Mononuclear cell (primary cell): ENCODE measurements at regions not wholly inside any gene's neighbourhood (a gene's known extent, or its start where the extent isn't known, plus 50 kb on each side); places are given as distances from the start of the nearest gene placed in this dataset.

ENCODE experiments used
- H3K27me3 ChIP-seq: 2 replicates; pipeline ENCODE4 v1.6.0; 2011; ENCODE audit warnings: low read length, control low read depth; ENCODE audit not compliant: insufficient read depth
- H3K4me1 ChIP-seq: 2 replicates; pipeline ENCODE4 v1.5.1; 2011; ENCODE audit warnings: mild to moderate bottlenecking, low read length, control low read depth; ENCODE audit not compliant: insufficient read depth
- H3K4me3 ChIP-seq: 2 replicates; pipeline ENCODE4 v1.5.1; 2011; ENCODE audit warnings: mild to moderate bottlenecking, low read length, moderate library complexity
- H3K9me3 ChIP-seq: 2 replicates; pipeline ENCODE4 v1.5.1; 2011; ENCODE audit warnings: low read depth, mild to moderate bottlenecking, control low read depth, low read length

DNA sequence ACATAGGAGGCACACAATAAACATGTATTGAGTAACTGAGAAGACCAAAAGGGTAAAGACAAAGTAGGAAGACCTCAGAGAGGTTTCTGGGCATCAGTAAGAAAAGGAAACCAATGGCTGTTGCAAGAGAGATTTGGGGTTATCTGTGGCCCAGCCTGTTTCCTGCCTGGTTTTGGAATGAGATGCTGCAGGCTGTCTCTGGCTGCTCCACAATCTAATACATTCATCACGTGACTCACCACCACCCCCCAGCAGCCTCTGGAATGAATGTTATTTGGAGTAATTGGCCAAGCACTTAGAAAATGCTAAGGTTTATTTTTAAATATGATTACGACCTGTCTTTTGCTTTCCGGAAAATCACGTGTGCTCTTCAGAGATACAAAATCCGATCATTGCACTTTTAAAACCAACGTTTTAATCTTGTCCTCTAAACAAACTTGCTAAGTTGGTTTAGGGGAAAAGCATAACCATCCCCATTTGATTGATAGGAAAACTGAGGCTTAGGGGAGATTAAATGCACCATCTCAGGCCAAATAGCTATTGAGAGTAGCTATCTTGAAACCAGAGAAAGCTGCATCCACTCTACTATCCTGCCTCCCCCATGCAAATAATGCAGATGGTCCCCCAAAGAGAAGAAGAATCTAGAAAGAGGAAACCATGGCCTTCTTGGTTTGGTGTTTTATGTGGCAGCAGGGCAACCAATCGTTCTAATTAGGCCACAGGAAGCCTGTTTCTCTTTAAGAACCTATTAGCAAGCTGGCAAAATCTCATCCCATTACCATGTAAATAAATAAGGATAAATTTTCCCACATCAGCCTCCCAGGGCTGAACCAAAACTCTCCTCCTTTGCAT is 151.8 kb upstream of the ADRA1B start:
- Histone ChIP-seq H3K4me1 (peaks cover 7% of the 10 kb centered on the region), H3K9me3 (no peaks in the 10 kb centered on the region), H3K4me3 (no peak overlapping the region), H3K27me3 (peaks cover 14% of the 10 kb centered on the region)

GRCh38 chr5:159765135-159765433 is 151.2 kb upstream of the ADRA1B start:
- Histone ChIP-seq H3K27me3 (peaks cover 10% of the 10 kb centered on the region), H3K4me3 (no peak overlapping the region), H3K9me3 (no peaks in the 10 kb centered on the region), H3K4me1 (peaks cover 7% of the 10 kb centered on the region)

DNA sequence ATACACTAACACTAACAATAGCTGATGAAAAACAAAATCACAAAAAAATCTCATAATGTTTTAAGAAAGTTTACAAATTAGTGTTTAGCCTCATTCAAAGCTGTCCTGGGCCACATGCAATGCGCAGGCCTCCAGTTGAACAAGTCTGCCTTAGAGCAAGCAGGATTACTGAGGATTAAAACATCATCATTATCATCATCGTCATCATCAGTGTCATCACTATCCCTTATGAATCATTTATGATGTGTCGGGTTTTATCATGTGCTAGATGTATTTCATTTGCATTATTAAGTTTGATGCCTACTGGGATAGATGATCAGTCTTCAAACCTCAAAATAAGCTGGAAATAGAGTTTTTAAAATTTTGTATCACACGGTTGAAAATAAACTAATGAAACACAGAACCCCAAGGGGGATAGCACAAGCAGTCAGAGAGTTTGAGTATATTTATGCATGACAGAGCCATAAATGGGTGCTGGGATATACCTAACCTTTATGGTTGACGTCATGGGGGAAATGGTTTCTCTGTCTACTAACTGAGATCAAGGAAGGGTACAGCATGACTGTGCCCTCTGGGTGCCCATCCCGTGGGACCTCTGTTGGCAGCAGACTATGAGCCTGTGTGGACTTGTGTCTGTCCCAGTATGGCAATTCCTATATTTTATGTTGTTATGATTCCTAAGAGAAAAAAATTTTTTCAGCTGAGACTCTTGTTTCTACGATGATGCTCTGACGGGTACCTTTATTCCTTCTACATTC is 150.3 kb upstream of the ADRA1B start:
- Histone ChIP-seq H3K27me3 (peaks cover 8% of the 10 kb centered on the region), H3K4me3 (no peak overlapping the region), H3K4me1 (peaks cover 7% of the 10 kb centered on the region), H3K9me3 (no peaks in the 10 kb centered on the region)

GRCh38 chr5:159768243-159768642 is 148.0 kb upstream of the ADRA1B start:
- peaks cover 13% of the 10 kb centered on the region for H3K4me1 ChIP-seq
- H3K9me3 ChIP-seq, result no peaks in the 10 kb centered on the region
- H3K27me3 ChIP-seq, result peaks cover 16% of the 10 kb centered on the region

GRCh38 chr5:159772698-159773061 is 143.6 kb upstream of the ADRA1B start:
- no peak overlapping the region for H3K4me3 ChIP-seq
- H3K4me1 ChIP-seq, result peaks cover 12% of the 10 kb centered on the region
- peaks cover 23% of the 10 kb centered on the region for H3K27me3 ChIP-seq
- no peaks in the 10 kb centered on the region for H3K9me3 ChIP-seq

More at GRCh38 chr5:159768243-159768642, 148.0 kb upstream of the ADRA1B start:
- H3K4me3 ChIP-seq, result no peak overlapping the region

- no peaks in the 10 kb centered on the region for H3K9me3 ChIP-seq
- H3K4me1 ChIP-seq, result peaks cover 12% of the 10 kb centered on the region
- peaks cover 18% of the 10 kb centered on the region for H3K27me3 ChIP-seq
- peak overlapping the region; percentile 6 for H3K4me3 ChIP-seq
These were observed 143.0 kb upstream of the ADRA1B start for GRCh38 chr5:159773062-159773924.

DNA sequence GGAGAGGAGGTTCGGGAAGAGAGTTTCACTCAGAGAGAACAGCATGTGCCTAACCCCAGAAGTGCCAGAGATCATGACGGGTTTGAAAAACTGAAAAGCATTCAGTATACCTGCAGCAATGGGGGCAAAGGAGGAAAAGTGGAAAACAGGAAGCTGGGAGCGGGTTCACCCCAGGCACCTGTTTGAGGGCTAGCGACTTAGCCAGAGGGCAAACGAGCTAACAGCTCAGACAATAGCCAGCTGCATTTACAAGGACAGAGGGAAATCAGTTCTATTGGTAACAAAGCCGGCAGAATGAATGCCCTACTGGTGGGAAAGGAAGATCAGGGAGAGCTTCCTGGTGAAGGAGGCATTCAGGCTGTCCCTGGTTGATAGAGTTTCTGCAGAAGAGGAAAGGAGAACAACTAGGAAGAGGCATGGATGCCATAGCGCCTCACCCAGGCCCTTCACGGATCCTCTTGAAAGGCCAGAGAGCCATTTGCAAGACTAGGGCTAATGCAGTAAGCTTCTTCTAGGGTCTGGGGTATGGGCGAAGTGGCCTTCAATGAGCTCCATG is 141.7 kb upstream of the ADRA1B start:
- H3K9me3 ChIP-seq, result no peaks in the 10 kb centered on the region
- H3K4me3 ChIP-seq, result no peak overlapping the region
- peaks cover 12% of the 10 kb centered on the region for H3K4me1 ChIP-seq
- H3K27me3 ChIP-seq, result peaks cover 16% of the 10 kb centered on the region

GRCh38 chr5:159775890-159776289 is 140.4 kb upstream of the ADRA1B start:
- Histone ChIP-seq H3K27me3 (peaks cover 16% of the 10 kb centered on the region), H3K4me1 (peaks cover 12% of the 10 kb centered on the region), H3K4me3 (no peak overlapping the region), H3K9me3 (no peaks in the 10 kb centered on the region)

- Histone ChIP-seq H3K9me3 (no peaks in the 10 kb centered on the region), H3K4me3 (no peak overlapping the region), H3K27me3 (peaks cover 15% of the 10 kb centered on the region), H3K4me1 (peaks cover 12% of the 10 kb centered on the region)
These were observed 139.1 kb upstream of the ADRA1B start for GRCh38 chr5:159777049-159777660.

DNA sequence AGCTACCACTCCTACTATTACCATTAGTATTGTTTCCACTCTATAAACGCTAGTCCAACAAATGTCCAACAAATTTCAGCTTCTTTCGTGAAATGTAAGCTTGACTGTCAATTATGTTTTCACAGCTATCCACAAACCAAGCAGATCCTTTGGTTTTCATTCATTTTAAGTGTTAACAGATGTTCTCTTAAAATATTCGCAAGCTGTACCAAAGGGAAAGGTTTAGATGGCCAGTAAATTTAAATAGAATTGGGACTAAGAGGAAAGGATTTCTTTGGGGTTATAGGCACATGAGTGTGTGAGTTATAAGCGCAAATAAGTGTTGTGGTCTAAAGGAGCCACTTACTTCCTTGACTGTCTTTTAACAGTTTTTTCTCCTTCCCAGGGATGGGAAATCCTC is 136.8 kb upstream of the ADRA1B start:
- no peak overlapping the region for H3K4me3 ChIP-seq
- H3K27me3 ChIP-seq, result peaks cover 2% of the 10 kb centered on the region
- H3K9me3 ChIP-seq, result no peaks in the 10 kb centered on the region
- H3K4me1 ChIP-seq, result no peaks in the 10 kb centered on the region

DNA sequence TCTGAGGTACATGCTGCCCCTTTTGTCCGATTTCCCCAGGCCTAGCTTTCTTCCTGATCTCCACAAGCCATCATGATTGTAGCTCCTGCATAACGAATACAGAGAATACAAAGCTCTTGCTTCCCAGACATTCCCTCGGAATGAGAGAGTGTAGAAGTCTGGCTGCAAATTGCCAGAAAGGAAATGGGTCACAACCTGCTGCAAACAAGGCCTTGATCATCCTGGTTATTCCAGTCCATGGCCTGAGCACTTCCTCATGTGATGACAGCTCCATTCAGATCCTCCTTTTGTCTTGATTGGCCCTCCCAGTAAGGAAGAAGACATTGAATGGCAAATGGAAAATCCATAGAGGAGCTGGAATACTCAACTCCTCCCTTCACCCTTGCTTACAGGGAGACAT is 136.0 kb upstream of the ADRA1B start:
- no peaks in the 10 kb centered on the region for H3K9me3 ChIP-seq
- H3K4me3 ChIP-seq, result no peak overlapping the region
- H3K27me3 ChIP-seq, result peaks cover 2% of the 10 kb centered on the region
- H3K4me1 ChIP-seq, result no peaks in the 10 kb centered on the region

GRCh38 chr5:159781626-159782157 is 134.6 kb upstream of the ADRA1B start:
- Histone ChIP-seq H3K4me3 (no peak overlapping the region), H3K9me3 (no peaks in the 10 kb centered on the region), H3K4me1 (no peaks in the 10 kb centered on the region), H3K27me3 (no peaks in the 10 kb centered on the region)

DNA sequence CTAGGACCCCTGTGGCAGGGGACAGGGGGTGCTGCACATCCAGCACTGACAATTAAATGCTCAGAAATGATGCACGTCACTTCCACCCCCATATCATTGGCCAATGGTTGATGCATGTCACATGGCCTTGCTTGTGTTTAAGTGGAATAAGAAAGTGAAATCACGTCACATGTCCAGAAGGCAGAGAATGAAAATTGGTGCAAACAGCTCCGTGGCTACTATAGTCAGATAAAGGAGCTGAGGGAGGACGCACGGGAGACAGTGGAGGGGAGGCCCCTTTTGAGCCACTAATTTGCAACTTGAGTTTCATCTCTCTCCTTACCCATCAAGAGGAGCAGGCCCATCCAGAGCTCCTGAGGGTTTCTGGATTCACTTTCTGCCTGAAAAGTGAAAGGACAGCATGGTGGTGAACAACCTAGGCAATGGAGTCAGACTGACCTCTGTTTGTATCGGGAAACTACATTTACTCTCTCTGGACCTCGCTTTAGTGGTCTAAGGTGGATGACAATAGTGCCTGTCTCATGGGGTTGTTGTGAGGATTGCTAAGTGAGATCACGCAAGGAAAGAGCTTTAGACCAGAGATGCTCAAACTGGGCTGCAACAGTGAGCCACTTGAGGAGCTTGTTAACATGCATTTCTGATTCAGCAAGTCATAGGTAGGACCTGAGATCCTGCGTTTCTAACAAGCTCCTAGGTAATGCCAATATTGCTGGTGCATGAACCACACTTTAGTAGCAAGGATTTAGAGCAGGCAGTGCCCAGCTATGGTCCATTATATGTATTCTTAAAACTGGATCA is 133.9 kb upstream of the ADRA1B start:
- Histone ChIP-seq H3K4me1 (no peaks in the 10 kb centered on the region), H3K4me3 (no peak overlapping the region), H3K27me3 (no peaks in the 10 kb centered on the region), H3K9me3 (no peaks in the 10 kb centered on the region)

- Histone ChIP-seq H3K27me3 (no peaks in the 10 kb centered on the region), H3K4me1 (no peaks in the 10 kb centered on the region)
These were observed 133.3 kb upstream of the ADRA1B start for GRCh38 chr5:159782995-159783300.

More at GRCh38 chr5:159782995-159783300, 133.3 kb upstream of the ADRA1B start:
- H3K4me3 ChIP-seq, result no peak overlapping the region
- H3K9me3 ChIP-seq, result no peaks in the 10 kb centered on the region
